Rectal smooth muscle tissue (tissue), 1 donor: ENCODE measurements at regions not wholly inside any gene's neighbourhood (a gene's known extent, or its start where the extent isn't known, plus 50 kb on each side); places are given as distances from the start of the nearest gene placed in this dataset.
"Not testable (repeated sequence)": the region's sequence is repeated elsewhere in the genome, so short reads cannot be mapped to it uniquely, and the experiment has no call there.

Source experiments
- H3K27ac ChIP-seq: one replicate; pipeline ENCODE4 v1.7.0; 2013; ENCODE audit warnings: low read depth, low read length, inconsistent platforms
- H3K27me3 ChIP-seq: one replicate; pipeline ENCODE4 v1.7.0; 2013; ENCODE audit warnings: low read length; ENCODE audit not compliant: control insufficient read depth, insufficient read depth
- H3K36me3 ChIP-seq: one replicate; pipeline ENCODE4 v1.7.0; 2013; ENCODE audit warnings: low read length; ENCODE audit not compliant: control insufficient read depth, insufficient read depth
- H3K4me1 ChIP-seq: one replicate; pipeline ENCODE4 v1.7.0; 2013; ENCODE audit warnings: low read length; ENCODE audit not compliant: control insufficient read depth, insufficient read depth
- H3K4me3 ChIP-seq: one replicate; pipeline ENCODE4 v1.7.0; 2013; ENCODE audit warnings: low read length
- H3K9ac ChIP-seq: one replicate; pipeline ENCODE4 v1.7.0; 2013; ENCODE audit warnings: low read length

DNA sequence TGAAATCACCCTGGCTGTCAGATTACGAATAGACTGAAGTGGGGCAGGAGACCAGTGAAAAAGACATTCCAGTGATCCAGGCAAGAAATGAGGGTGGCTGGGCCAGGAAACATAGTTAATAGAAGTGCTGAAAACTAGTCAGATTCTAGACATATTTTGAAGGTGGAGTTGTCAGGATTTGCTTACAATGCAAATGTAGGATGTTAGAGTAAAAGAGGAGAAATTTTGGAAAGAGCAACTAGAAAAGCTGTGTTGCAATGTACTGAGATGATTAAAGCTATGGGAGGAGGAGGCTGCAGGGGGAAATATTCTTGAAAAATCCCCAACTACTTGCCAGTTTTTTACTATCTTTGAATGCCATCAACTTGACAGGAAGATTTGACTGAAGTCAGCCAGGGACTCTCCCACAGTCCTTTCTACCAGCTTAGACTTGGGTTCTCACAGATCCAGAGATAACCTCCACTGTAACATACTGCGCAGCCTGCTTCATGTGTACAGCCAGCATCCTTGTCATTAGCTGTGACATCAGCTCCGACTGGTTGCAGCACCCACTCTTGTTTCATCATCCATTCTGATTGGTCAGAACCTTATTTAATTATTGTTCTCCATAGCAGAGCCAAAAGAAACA, 109.7 kb downstream of the TSEN15 start:
- Histone ChIP-seq H3K9ac (no peak overlapping the region), H3K4me1 (no peaks in the 10 kb centered on the region), H3K36me3 (no peaks in the 10 kb centered on the region), H3K27ac (no peak overlapping the region), H3K4me3 (no peak overlapping the region), H3K27me3 (no peaks in the 10 kb centered on the region)

- Histone ChIP-seq H3K4me3 (no peak overlapping the region), H3K27me3 (no peaks in the 10 kb centered on the region), H3K9ac (no peak overlapping the region), H3K36me3 (no peaks in the 10 kb centered on the region), H3K4me1 (no peaks in the 10 kb centered on the region), H3K27ac (no peak overlapping the region)
These were observed 110.8 kb downstream of the TSEN15 start for GRCh38 chr1:184162281-184162680.

GRCh38 chr1:184163674-184164465, 112.3 kb downstream of the TSEN15 start:
- Histone ChIP-seq H3K9ac (no peak overlapping the region), H3K27ac (no peak overlapping the region), H3K27me3 (no peaks in the 10 kb centered on the region), H3K4me1 (no peaks in the 10 kb centered on the region), H3K36me3 (no peaks in the 10 kb centered on the region), H3K4me3 (no peak overlapping the region)

DNA sequence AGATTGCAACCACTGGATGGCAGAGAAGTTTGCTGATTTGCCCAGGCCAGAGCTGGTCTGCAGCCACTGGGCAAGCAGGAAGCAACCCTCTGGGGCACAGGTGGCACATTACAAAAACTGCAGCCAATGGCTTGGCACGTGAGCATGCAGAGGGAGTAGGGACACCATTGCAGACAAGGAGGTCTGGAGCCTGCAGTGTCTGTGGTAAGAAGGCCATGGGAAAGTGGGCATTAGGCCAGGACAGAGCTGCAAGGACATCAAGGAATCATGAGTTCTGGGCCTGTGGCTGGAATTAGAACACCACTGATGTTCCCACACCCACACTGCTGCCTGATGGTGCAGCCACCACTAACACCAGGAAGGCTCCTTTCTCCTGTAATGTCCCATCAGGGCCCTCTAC, 113.0 kb downstream of the TSEN15 start:
- Histone ChIP-seq H3K4me1 (no peaks in the 10 kb centered on the region), H3K9ac (no peak overlapping the region), H3K4me3 (no peak overlapping the region), H3K27ac (no peak overlapping the region), H3K27me3 (no peaks in the 10 kb centered on the region), H3K36me3 (no peaks in the 10 kb centered on the region)

DNA sequence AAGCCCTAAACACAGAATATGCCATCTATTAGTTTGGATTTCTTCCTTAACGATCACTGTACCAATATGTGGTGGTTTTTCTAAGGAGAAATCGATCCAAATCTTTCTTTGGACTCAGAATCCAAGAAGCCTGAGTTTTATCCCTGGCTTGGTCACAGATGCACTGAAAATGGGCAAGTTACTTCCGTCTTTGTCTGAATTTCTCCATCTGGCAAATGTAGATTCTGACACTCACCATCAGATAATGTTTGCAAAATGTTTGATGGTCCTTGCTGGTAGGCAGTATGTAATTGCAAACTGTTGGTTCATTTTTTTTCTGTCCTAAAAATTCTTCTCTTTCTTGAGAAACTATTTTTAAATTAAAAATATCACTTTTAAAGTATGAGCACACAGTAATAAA, 115.0 kb downstream of the TSEN15 start:
- no peaks in the 10 kb centered on the region for H3K4me1 ChIP-seq
- H3K9ac ChIP-seq: no peak overlapping the region
- no peaks in the 10 kb centered on the region for H3K36me3 ChIP-seq
- H3K4me3 ChIP-seq: no peak overlapping the region
- H3K27me3 ChIP-seq: no peaks in the 10 kb centered on the region
- H3K27ac ChIP-seq: no peak overlapping the region

- Histone ChIP-seq H3K27ac (no peak overlapping the region), H3K4me3 (no peak overlapping the region), H3K9ac (no peak overlapping the region), H3K36me3 (no peaks in the 10 kb centered on the region), H3K4me1 (no peaks in the 10 kb centered on the region), H3K27me3 (no peaks in the 10 kb centered on the region)
These were observed 115.8 kb downstream of the TSEN15 start for GRCh38 chr1:184167352-184167751.

DNA sequence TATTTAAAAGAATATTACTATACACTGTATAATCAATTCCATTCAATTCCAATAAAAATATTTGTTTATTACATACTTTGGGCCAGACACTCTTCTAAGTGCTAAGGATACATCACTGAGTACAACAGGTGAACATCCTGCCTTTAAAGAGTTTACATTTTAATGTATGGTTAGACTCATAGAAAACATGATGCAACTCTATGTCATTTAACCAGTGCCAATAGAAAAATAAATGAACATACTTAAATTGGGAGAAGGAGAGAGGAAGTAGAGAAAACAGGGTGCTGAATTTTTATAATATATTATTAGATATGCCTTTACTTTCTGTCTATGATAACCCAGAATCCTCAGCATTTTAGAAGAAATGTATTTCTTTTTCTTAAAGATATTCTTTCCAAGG, 119.2 kb downstream of the TSEN15 start:
- Histone ChIP-seq H3K27ac (no peak overlapping the region), H3K27me3 (no peaks in the 10 kb centered on the region), H3K9ac (no peak overlapping the region), H3K36me3 (no peaks in the 10 kb centered on the region), H3K4me1 (no peaks in the 10 kb centered on the region), H3K4me3 (no peak overlapping the region)

- Histone ChIP-seq H3K4me1 (no peaks in the 10 kb centered on the region), H3K4me3 (no peak overlapping the region), H3K27me3 (no peaks in the 10 kb centered on the region), H3K27ac (no peak overlapping the region), H3K36me3 (no peaks in the 10 kb centered on the region), H3K9ac (no peak overlapping the region)
These were observed 124.5 kb downstream of the TSEN15 start for GRCh38 chr1:184176058-184176457.

DNA sequence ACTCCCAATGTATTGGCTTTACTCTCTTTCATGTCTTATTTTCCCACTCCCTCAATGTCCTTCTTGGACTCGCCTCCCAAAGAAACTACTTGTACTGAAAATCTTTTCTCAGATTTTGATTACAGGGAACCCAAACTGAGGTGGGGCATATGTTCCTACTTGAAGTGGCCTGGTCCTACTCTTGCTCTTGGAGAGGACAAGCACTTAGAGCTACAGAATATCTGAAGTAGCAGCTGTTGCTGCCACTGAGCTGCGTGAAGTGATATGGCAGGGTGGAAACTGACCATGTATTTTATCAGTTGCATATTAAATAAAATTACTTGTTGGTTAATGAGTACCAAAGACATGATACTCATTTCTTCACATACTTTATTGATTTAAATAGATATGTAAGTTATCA, 129.5 kb downstream of the TSEN15 start:
- Histone ChIP-seq H3K4me1 (no peaks in the 10 kb centered on the region), H3K4me3 (no peak overlapping the region), H3K27me3 (no peaks in the 10 kb centered on the region), H3K27ac (no peak overlapping the region), H3K9ac (no peak overlapping the region), H3K36me3 (no peaks in the 10 kb centered on the region)

DNA sequence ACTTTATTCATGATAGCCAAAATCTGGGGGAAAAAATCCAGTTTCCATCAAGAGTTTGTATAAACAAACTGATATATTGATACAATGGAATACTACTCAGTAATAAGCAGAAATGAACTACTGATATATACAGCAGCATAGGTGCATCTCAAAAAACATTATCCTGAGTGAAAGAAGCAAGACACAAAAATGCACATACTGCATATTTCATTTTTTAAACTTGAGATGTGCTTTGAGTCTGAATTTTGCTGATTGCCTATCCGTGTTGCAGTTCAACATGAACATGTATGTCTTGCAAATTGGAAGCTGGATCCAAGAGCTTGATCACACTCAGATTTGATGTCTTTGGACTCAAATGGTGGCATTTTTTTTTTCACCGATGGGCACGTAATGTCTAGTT, 132.4 kb downstream of the TSEN15 start:
- no peak overlapping the region for H3K9ac ChIP-seq
- no peak overlapping the region for H3K4me3 ChIP-seq
- no peak overlapping the region for H3K27ac ChIP-seq
- H3K36me3 ChIP-seq: no peaks in the 10 kb centered on the region
- H3K27me3 ChIP-seq: no peaks in the 10 kb centered on the region
- H3K4me1 ChIP-seq: no peaks in the 10 kb centered on the region

DNA sequence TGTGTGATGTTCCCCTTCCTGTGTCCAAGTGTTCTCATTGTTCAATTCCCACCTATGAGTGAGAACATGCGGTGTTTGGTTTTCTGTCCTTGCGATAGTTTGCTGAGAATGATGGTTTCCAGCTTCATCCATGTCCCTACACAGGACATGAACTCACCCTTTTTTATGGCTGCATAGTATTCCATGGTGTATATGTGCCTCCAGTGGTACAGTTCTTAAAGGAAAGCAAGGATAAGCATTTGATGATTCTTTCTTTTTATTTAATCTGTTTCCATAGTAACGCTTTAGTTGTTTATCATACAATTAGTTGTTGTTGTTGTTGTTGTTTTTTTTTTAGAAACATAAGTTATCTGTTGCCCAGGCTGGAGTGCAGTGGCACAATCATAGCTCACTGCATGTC, 133.1 kb downstream of the TSEN15 start:
- not testable (repeated sequence) for H3K4me3 ChIP-seq, H3K9ac ChIP-seq, H3K4me1 ChIP-seq, H3K36me3 ChIP-seq, H3K27ac ChIP-seq, H3K27me3 ChIP-seq

- Histone ChIP-seq H3K4me3 (no peak overlapping the region), H3K9ac (no peak overlapping the region), H3K27ac (no peak overlapping the region), H3K4me1 (no peaks in the 10 kb centered on the region), H3K27me3 (no peaks in the 10 kb centered on the region), H3K36me3 (no peaks in the 10 kb centered on the region)
These were observed 133.8 kb downstream of the TSEN15 start for GRCh38 chr1:184185347-184185746.

- H3K27ac ChIP-seq: no peak overlapping the region
- H3K27me3 ChIP-seq: no peaks in the 10 kb centered on the region
- H3K4me1 ChIP-seq: peaks cover 4% of the 10 kb centered on the region
- no peak overlapping the region for H3K4me3 ChIP-seq
- no peak overlapping the region for H3K9ac ChIP-seq
- H3K36me3 ChIP-seq: no peaks in the 10 kb centered on the region
These were observed 134.6 kb downstream of the TSEN15 start for GRCh38 chr1:184186167-184186566.
